OCI-LY1 (cell line): ENCODE measurements at regions not wholly inside any gene's neighbourhood (a gene's known extent, or its start where the extent isn't known, plus 50 kb on each side); places are given as distances from the start of the nearest gene placed in this dataset.
"Not testable (repeated sequence)": the region's sequence is repeated elsewhere in the genome, so short reads cannot be mapped to it uniquely, and the experiment has no call there.

Experiments used
- CTCF ChIP-seq: fragments of 200-600 bp; sonication (generic), shearing (Covaris generic); IDR thresholded peaks from 2 replicates; pipeline ENCODE4 v1.5.1; 2017; ENCODE audit warnings: mild to moderate bottlenecking, antibody characterized with exemption, low read length, moderate library complexity, mixed read lengths
- EZH2 ChIP-seq: fragments of 200-600 bp; sonication (generic), shearing (Covaris generic); IDR thresholded peaks from 2 replicates; pipeline ENCODE4 v1.8.0; 2017; ENCODE audit warnings: borderline replicate concordance, mixed run types, mild to moderate bottlenecking, antibody characterized with exemption, low read length, moderate library complexity, mixed read lengths

- TF ChIP-seq CTCF, EZH2: not testable (repeated sequence)
Measured at GRCh38 chr14:105625448-105625847, 99.1 kb downstream of the TMEM121 start.
